IMR-90 (cell line): ENCODE measurements at regions not wholly inside any gene's neighbourhood (a gene's known extent, or its start where the extent isn't known, plus 50 kb on each side); places are given as distances from the start of the nearest gene placed in this dataset.

Source experiments
- ATAC-seq: fragments of 200-7000 bp; cut with Tn5 transposase; 2 replicates; pipeline ENCODE4 v1.9.1; 2020; ENCODE audit warnings: low read depth, mild to moderate bottlenecking, moderate library complexity
- BruUV-seq: library from RNA; stranded (reverse); fragments of 400-500 nt; replicated peaks from 2 replicates; lab custom pipeline; 2021; lab: Mats Ljungman, UMichigan
- CTCF ChIA-PET: fragments of 300-600 bp; formaldehyde crosslinking; extraction: SDS; loops from one replicate; lab custom pipeline; 2021; ENCODE audit warnings: antibody characterized with exemption; lab: Yijun Ruan, JAX
- POLR2A ChIA-PET: fragments of 300-600 bp; sonication (Branson Sonifier 250); formaldehyde crosslinking; loops from one replicate; lab custom pipeline; 2022; ENCODE audit warnings: antibody characterized with exemption; ENCODE audit not compliant: unreplicated experiment; lab: Charles Lee
- DNase-seq: peaks from one replicate; pipeline ENCODE4 v3.0.0; 2013
- H2AFZ ChIP-seq: replicated peaks from 2 replicates; pipeline ENCODE3; 2013; ENCODE audit warnings: low read length, mild to moderate bottlenecking; ENCODE audit not compliant: poor library complexity
- H2AK5ac ChIP-seq: 2 replicates; pipeline ENCODE4 v1.6.1; 2013; ENCODE audit warnings: low read depth, low read length, inconsistent platforms
- H2AK9ac ChIP-seq: replicated peaks from 2 replicates; pipeline ENCODE3; 2013; ENCODE audit warnings: mild to moderate bottlenecking, low read depth, low read length, moderate library complexity; ENCODE audit not compliant: poor library complexity
- H2BK120ac ChIP-seq: 2 replicates; pipeline ENCODE4 v1.6.1; 2013; ENCODE audit warnings: low read depth, low read length, inconsistent platforms
- H2BK15ac ChIP-seq: 3 replicates; pipeline ENCODE4 v1.6.1; 2013; ENCODE audit warnings: low read depth, low read length, inconsistent platforms
- H2BK20ac ChIP-seq: 2 replicates; pipeline ENCODE4 v1.6.1; 2013; ENCODE audit warnings: low read depth, mild to moderate bottlenecking, inconsistent platforms, low read length, moderate library complexity
- H2BK5ac ChIP-seq: 2 replicates; pipeline ENCODE4 v1.6.1; 2013; ENCODE audit warnings: mild to moderate bottlenecking, low read depth, low read length, inconsistent platforms; ENCODE audit not compliant: poor library complexity, severe bottlenecking
- H3K14ac ChIP-seq: replicated peaks from 2 replicates; pipeline ENCODE4 v1.6.1; 2013; ENCODE audit warnings: low read depth, low read length, inconsistent platforms
- H3K18ac ChIP-seq: 2 replicates; pipeline ENCODE4 v1.6.1; 2013; ENCODE audit warnings: low read depth, low read length, control low read depth
- H3K23ac ChIP-seq: 2 replicates; pipeline ENCODE4 v1.6.1; 2013; ENCODE audit warnings: low read depth, low read length, inconsistent platforms
- H3K27ac ChIP-seq: 2 replicates; pipeline ENCODE4 v1.5.1; 2013; ENCODE audit warnings: mild to moderate bottlenecking, control low read depth, low read length; ENCODE audit not compliant: insufficient read depth
- H3K27me3 ChIP-seq: 2 replicates; pipeline ENCODE4 v1.6.1; 2013; ENCODE audit warnings: low read length; ENCODE audit not compliant: control insufficient read depth, insufficient read depth
- H3K36me3 ChIP-seq: 2 replicates; pipeline ENCODE4 v1.6.1; 2013; ENCODE audit warnings: low read length, mixed read lengths; ENCODE audit not compliant: control insufficient read depth, insufficient read depth
- H3K4ac ChIP-seq: 2 replicates; pipeline ENCODE4 v1.6.1; 2013; ENCODE audit warnings: low read depth, low read length, inconsistent platforms
- H3K4me1 ChIP-seq: 2 replicates; pipeline ENCODE4 v1.6.1; 2013; ENCODE audit warnings: low read length, mixed read lengths; ENCODE audit not compliant: control insufficient read depth, insufficient read depth
- H3K4me2 ChIP-seq: 2 replicates; pipeline ENCODE4 v1.6.1; 2013; ENCODE audit warnings: low read depth, mild to moderate bottlenecking, control low read depth, low read length, moderate library complexity
- H3K4me3 ChIP-seq: 2 replicates; pipeline ENCODE4 v1.5.1; 2013; ENCODE audit warnings: low read depth, mild to moderate bottlenecking, control low read depth, low read length, moderate library complexity; ENCODE audit not compliant: insufficient read depth
- H3K56ac ChIP-seq: 2 replicates; pipeline ENCODE4 v1.6.1; 2013; ENCODE audit warnings: low read length, inconsistent platforms; ENCODE audit not compliant: insufficient read depth; ENCODE audit errors: extremely low read depth
- H3K79me1 ChIP-seq, 2 experiments: 2 replicates each; pipeline ENCODE4 v1.6.1; 2013; ENCODE audit warnings: low read length in 2 of 2, inconsistent platforms in 1 of 2, low read depth in 1 of 2
- H3K9ac ChIP-seq: 2 replicates; pipeline ENCODE4 v1.6.1; 2013; ENCODE audit warnings: low read depth, low read length, control low read depth
- H3K9me1 ChIP-seq: 2 replicates; pipeline ENCODE4 v1.6.1; 2013; ENCODE audit warnings: low read length, inconsistent platforms; ENCODE audit not compliant: insufficient read depth
- H3K9me3 ChIP-seq: 2 replicates; pipeline ENCODE4 v1.6.1; 2013; ENCODE audit warnings: low read length; ENCODE audit not compliant: control insufficient read depth, insufficient read depth
- H4K20me1 ChIP-seq: 2 replicates; pipeline ENCODE4 v1.6.1; 2013; ENCODE audit warnings: low read length, inconsistent platforms; ENCODE audit not compliant: insufficient read depth
- H4K5ac ChIP-seq: 2 replicates; pipeline ENCODE4 v1.6.1; 2013; ENCODE audit warnings: mild to moderate bottlenecking, low read depth, low read length, control low read depth
- H4K8ac ChIP-seq, 2 experiments: 2 replicates each; pipeline ENCODE4 v1.6.1; 2013; ENCODE audit warnings: low read depth in 2 of 2, low read length in 2 of 2, control low read depth in 1 of 2, inconsistent platforms in 1 of 2
- H4K91ac ChIP-seq: 2 replicates; pipeline ENCODE4 v1.6.1; 2013; ENCODE audit warnings: low read depth, low read length, inconsistent platforms; ENCODE audit not compliant: insufficient read depth
- BHLHE40 ChIP-seq: fragments of 150-350 bp; IDR thresholded peaks from 2 replicates; pipeline ENCODE4 v1.6.1; 2016; ENCODE audit warnings: mild to moderate bottlenecking, low read depth, low read length
- CEBPB ChIP-seq: IDR thresholded peaks from 2 replicates; pipeline ENCODE4 v1.6.1; 2012; ENCODE audit warnings: low read depth, low read length, improper control_type of control experiment
- CHD1 ChIP-seq: IDR thresholded peaks from 2 replicates; pipeline ENCODE4 v1.6.1; 2012; ENCODE audit warnings: low read depth, low read length, improper control_type of control experiment
- ELK1 ChIP-seq: fragments of 150-350 bp; IDR thresholded peaks from 2 replicates; pipeline ENCODE4 v1.6.1; 2016; ENCODE audit warnings: low read depth, mild to moderate bottlenecking, low read length, moderate library complexity, borderline replicate concordance
- FOS ChIP-seq: fragments of 150-350 bp; IDR thresholded peaks from 2 replicates; pipeline ENCODE4 v1.6.1; 2016; ENCODE audit warnings: low read depth, low read length
- MAFK ChIP-seq: IDR thresholded peaks from 2 replicates; pipeline ENCODE4 v1.6.1; 2012; ENCODE audit warnings: low read depth, low read length, improper control_type of control experiment
- MAZ ChIP-seq: IDR thresholded peaks from 2 replicates; pipeline ENCODE4 v1.6.1; 2012; ENCODE audit warnings: low read depth, mild to moderate bottlenecking, low read length, improper control_type of control experiment, moderate library complexity, borderline replicate concordance
- MXI1 ChIP-seq: IDR thresholded peaks from 2 replicates; pipeline ENCODE4 v1.6.1; 2012; ENCODE audit warnings: low read depth, mild to moderate bottlenecking, low read length, moderate library complexity, borderline replicate concordance
- NFE2L2 ChIP-seq: fragments of 150-350 bp; IDR thresholded peaks from 2 replicates; pipeline ENCODE4 v1.6.1; 2016; ENCODE audit warnings: low read depth, mild to moderate bottlenecking, low read length
- POLR2A ChIP-seq: IDR thresholded peaks from 2 replicates; pipeline ENCODE4 v1.6.1; 2012; ENCODE audit warnings: mild to moderate bottlenecking, low read depth, low read length
- RAD21 ChIP-seq: IDR thresholded peaks from 2 replicates; pipeline ENCODE4 v1.6.1; 2012; ENCODE audit warnings: low read length, improper control_type of control experiment
- RCOR1 ChIP-seq: IDR thresholded peaks from 2 replicates; pipeline ENCODE4 v1.6.1; 2012; ENCODE audit warnings: mild to moderate bottlenecking, low read length, improper control_type of control experiment; ENCODE audit not compliant: insufficient replicate concordance
- RFX5 ChIP-seq: IDR thresholded peaks from 2 replicates; pipeline ENCODE4 v1.8.0; 2012; ENCODE audit warnings: low read depth, mild to moderate bottlenecking, low read length, moderate library complexity
- SMC3 ChIP-seq: fragments of 150-350 bp; IDR thresholded peaks from 2 replicates; pipeline ENCODE4 v1.6.1; 2016; ENCODE audit warnings: low read depth, mild to moderate bottlenecking, antibody characterized with exemption, low read length, moderate library complexity
- WGBS, 2 experiments: methylation state at CpG; one replicate each; pipeline versions ENCODE4 v1.1.5 to v1.1.7; 2013; ENCODE audit warnings: missing lambda C conversion rate in 2 of 2; ENCODE audit not compliant: insufficient read length in 1 of 2; ENCODE audit errors: extremely low coverage in 2 of 2; 5-methylcytosine and 5-hydroxymethylcytosine counted together
- dilution Hi-C: fragments of 300-500 bp; cut with HindIII; formaldehyde crosslinking; loops from one replicate; pipeline ENCODE4 v1.14.3; 2018; ENCODE audit warnings: low sequenced_read_pairs; ENCODE audit not compliant: unreplicated experiment
- in situ Hi-C: fragments of 300-500 bp; cut with MboI; formaldehyde crosslinking; loops from 3 replicates; pipeline ENCODE4 v1.14.3; 2019; ENCODE audit warnings: low sequenced_read_pairs, inconsistent platforms, mixed read lengths
- intact Hi-C: fragments of 100-400 bp; cut with micrococcal nuclease; formaldehyde crosslinking; loops from 2 replicates; pipeline ENCODE4 v1.10.0; 2022
- TF ChIP-seq, protein P1 (sequence below): conservative IDR thresholded peaks from 2 replicates; pipeline ENCODE4 v1.5.1; 2012; ENCODE audit warnings: mild to moderate bottlenecking, low read depth, low read length, improper control_type of control experiment
- TF ChIP-seq, protein P2 (sequence below): fragments of 150-350 bp; IDR thresholded peaks from 2 replicates; pipeline ENCODE4 v1.6.1; 2017; ENCODE audit warnings: mild to moderate bottlenecking, antibody characterized with exemption, low read length, low read depth

- Histone ChIP-seq H3K56ac (no peak overlapping the region), H2BK15ac (no peak overlapping the region), H3K23ac (no peak overlapping the region), H3K14ac (no peak overlapping the region), H4K20me1 (no peaks in the 10 kb centered on the region), H3K27me3 (no peaks in the 10 kb centered on the region), H3K9ac (no peak overlapping the region), H2AFZ (no peak overlapping the region), H3K4me2 (no peak overlapping the region), H4K8ac (no peak overlapping the region), H3K9me3 (peaks cover 4% of the 10 kb centered on the region; the same call in 1 of the 2 replicates), H3K4me3 (no peak overlapping the region), H3K79me1 (no peaks in the 10 kb centered on the region), H2AK9ac (no peak overlapping the region), H2BK5ac (no peak overlapping the region), H3K4ac (no peak overlapping the region), H4K91ac (no peak overlapping the region), H3K18ac (no peak overlapping the region), H2BK120ac (no peak overlapping the region), H3K27ac (no peak overlapping the region), H3K9me1 (no peaks in the 10 kb centered on the region), H4K5ac (no peak overlapping the region), H3K4me1 (no peaks in the 10 kb centered on the region), H2AK5ac (no peak overlapping the region), H3K36me3 (no peaks in the 10 kb centered on the region), H2BK20ac (no peak overlapping the region)
- TF ChIP-seq, protein P1, sequence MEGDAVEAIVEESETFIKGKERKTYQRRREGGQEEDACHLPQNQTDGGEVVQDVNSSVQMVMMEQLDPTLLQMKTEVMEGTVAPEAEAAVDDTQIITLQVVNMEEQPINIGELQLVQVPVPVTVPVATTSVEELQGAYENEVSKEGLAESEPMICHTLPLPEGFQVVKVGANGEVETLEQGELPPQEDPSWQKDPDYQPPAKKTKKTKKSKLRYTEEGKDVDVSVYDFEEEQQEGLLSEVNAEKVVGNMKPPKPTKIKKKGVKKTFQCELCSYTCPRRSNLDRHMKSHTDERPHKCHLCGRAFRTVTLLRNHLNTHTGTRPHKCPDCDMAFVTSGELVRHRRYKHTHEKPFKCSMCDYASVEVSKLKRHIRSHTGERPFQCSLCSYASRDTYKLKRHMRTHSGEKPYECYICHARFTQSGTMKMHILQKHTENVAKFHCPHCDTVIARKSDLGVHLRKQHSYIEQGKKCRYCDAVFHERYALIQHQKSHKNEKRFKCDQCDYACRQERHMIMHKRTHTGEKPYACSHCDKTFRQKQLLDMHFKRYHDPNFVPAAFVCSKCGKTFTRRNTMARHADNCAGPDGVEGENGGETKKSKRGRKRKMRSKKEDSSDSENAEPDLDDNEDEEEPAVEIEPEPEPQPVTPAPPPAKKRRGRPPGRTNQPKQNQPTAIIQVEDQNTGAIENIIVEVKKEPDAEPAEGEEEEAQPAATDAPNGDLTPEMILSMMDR = no peak
- TF ChIP-seq FOS = no peak
- TF ChIP-seq, protein P2, sequence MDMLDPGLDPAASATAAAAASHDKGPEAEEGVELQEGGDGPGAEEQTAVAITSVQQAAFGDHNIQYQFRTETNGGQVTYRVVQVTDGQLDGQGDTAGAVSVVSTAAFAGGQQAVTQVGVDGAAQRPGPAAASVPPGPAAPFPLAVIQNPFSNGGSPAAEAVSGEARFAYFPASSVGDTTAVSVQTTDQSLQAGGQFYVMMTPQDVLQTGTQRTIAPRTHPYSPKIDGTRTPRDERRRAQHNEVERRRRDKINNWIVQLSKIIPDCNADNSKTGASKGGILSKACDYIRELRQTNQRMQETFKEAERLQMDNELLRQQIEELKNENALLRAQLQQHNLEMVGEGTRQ = no peak
- TF ChIP-seq NFE2L2 = no peak
- no peak for TF ChIP-seq CHD1
- TF ChIP-seq SMC3 = no peak
- no peak for TF ChIP-seq CEBPB
- no peak for TF ChIP-seq BHLHE40
- no peak for TF ChIP-seq POLR2A
- no peak for TF ChIP-seq ELK1
- no peak for TF ChIP-seq RAD21
- TF ChIP-seq RCOR1 = no peak
- TF ChIP-seq MAZ = no peak
- no peak for TF ChIP-seq MXI1
- TF ChIP-seq MAFK = no peak
- TF ChIP-seq RFX5 = no peak
- ChIA-PET CTCF (no interaction called here), POLR2A (no interaction called here)
- intact Hi-C loops (no loop called here), dilution Hi-C loops (no loop called here), in situ Hi-C loops (no loop called here)
- BruUV-seq = no TSS peak
- no peak for ATAC-seq
- WGBS, 2 experiments = 83% methylated on average over 1 of the region's 5 CpGs; no CpG with 5 or more reads in 1 of the 2 experiments
- DNase-seq = no peak
These were observed 228.7 kb downstream of the FSIP2 start for GRCh38 chr2:185967335-185967734.
